ENCODE measurements at regions not wholly inside any gene's neighbourhood (a gene's known extent, or its start where the extent isn't known, plus 50 kb on each side); places are given as distances from the start of the nearest gene placed in this dataset.

DNA sequence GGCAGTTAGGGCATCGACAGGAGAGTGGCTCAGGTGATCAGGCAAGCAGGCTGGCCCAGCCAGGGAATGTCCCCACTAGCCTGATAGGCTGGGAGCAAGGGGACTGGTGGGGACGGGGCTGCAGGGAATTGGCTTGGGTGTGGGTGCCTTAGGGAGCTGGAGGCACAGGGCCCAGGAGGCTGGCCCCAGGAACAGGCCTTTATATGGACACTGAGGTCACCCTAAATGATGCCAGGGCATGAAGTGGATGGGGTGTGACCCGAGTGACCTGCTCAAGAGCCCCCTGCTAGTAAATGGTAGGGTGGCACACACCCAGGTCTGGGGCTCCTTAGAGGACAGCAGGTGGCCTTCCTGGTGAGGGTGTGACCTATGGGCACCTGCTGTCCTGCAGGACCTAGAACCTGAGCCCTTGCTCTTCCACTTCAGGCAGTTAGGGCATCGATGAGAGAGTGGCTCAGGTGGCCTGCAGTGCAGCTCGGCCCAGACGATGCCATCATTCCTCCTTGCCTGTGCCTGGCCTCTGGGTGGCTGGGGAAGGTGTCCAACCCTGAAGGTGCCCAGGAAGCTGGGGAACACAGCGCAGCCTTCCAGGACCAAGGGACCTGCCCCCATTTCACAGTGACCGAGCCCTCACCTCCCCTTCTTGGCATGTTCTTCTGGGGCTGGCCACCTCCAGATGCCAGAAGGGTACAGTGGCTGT lies 51.7 kb upstream of the LEP start:
- DNase-seq (ENCODE audit: low spot score in 2 of 2) (peak in 1 of 2 donors; percentile 37), ATAC-seq (no peak)
- Mint-ChIP-seq H3K27ac (no peak overlapping the region), H3K36me3 (peaks cover 4 to 10% of the 10 kb centered on the region in 2 donors), H3K9me3 (peaks cover 8 to 10% of the 10 kb centered on the region in 2 donors)

DNA sequence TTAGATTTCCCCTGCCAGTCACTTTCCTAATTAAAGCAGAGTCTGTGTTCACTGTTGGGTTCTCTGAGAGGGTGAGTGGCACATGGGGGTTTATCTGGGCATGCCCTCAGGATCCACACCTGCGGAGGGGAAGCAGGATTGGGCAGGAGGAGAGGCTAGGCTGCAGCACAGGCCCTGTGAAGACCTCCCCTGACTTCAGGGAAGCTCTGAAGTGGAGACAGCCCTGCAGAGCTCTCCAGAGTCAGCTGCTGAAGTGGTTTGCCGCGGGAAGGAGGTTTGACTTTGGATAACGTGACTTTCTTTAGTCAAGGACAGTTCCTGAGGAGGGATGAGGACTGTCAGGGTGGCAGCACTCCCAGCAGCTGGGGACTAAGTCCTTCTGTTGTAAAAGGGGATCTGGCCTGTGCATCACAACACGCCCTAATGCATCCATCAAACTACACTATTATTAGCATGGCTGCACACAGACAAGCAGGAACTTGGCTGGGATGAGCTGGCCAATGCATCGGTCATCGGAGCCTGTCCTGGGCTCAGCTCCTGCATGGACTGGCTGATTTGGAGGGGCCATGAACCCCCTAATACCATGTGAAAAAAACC lies 50.9 kb upstream of the LEP start:
- no peak for ATAC-seq
- H3K9me3 Mint-ChIP-seq = peaks cover 11 to 12% of the 10 kb centered on the region in 2 donors
- H3K36me3 Mint-ChIP-seq = peaks cover 6 to 16% of the 10 kb centered on the region in 2 donors
- DNase-seq (ENCODE audit: low spot score in 2 of 2) = peak in 1 of 2 donors; percentile 40
- no peak overlapping the region for H3K27ac Mint-ChIP-seq

DNA sequence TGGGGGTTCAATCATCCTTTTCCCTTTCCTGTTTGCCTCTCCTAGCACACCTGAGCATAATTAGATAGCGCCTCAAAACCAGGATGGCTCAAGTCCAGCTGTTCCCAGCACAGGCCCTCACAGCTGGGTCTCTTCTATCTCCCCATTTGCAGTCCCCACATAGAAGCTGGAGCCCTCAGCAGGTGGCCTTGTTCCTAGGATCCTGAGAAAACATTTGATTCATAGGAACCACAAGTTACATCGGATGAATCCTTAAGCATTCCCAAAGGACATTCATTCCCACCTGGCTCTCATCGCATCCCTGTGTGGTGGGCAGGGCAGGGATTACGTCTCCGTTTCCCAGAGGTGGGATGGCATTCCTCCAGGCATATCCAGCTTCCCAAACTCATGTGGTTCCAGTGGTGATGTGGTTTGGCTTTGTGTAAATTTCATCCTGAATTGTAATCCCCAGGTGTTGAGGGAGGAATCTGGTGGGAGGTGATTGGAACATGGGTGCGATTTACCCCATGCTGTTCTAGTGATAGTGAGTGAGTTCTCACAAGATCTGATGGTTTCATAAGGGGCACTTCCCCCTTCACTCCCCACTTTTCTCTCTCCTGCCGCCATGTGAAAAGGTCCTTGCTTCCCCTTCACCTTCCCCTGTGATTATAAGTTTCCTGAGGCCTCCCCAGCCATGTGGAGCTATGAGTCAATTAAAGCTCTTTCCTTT lies 49.8 kb upstream of the LEP start:
- Mint-ChIP-seq H3K36me3 (peaks cover 8 to 24% of the 10 kb centered on the region in 2 donors), H3K9me3 (peaks cover 17 to 19% of the 10 kb centered on the region in 2 donors), H3K27ac (no peak overlapping the region)
- DNase-seq (ENCODE audit: low spot score in 2 of 2) (peak in 1 of 2 donors; percentile 4), ATAC-seq (no peak)
